Hepatocyte (in vitro differentiated cells): ENCODE measurements at regions not wholly inside any gene's neighbourhood (a gene's known extent, or its start where the extent isn't known, plus 50 kb on each side); places are given as distances from the start of the nearest gene placed in this dataset.
A peak's percentile ranks its signal among the peaks of the same experiment; 100 is the strongest.

ENCODE experiments used
- DNase-seq: peaks from one replicate; pipeline ENCODE4 v3.0.0-alpha.2; 2016; ENCODE audit warnings: low spot score
- H2AFZ ChIP-seq: fragments of 200-600 bp; sonication (generic); 2 replicates; pipeline ENCODE4 v1.6.0; 2016; ENCODE audit warnings: antibody characterized with exemption, mild to moderate bottlenecking
- H3K27ac ChIP-seq: fragments of 200-600 bp; sonication (generic); 2 replicates; pipeline ENCODE4 v1.5.1; 2016; ENCODE audit warnings: mild to moderate bottlenecking
- H3K27me3 ChIP-seq: fragments of 200-600 bp; sonication (generic); 2 replicates; pipeline ENCODE4 v1.6.1; 2016
- H3K36me3 ChIP-seq: fragments of 200-600 bp; sonication (generic); replicated peaks from 2 replicates; pipeline ENCODE4 v1.5.1; 2016; ENCODE audit warnings: low read depth; ENCODE audit not compliant: insufficient read depth
- H3K4me1 ChIP-seq: fragments of 200-600 bp; sonication (generic); 2 replicates; pipeline ENCODE4 v1.5.1; 2016; ENCODE audit warnings: mild to moderate bottlenecking, moderate library complexity; ENCODE audit not compliant: insufficient read depth
- H3K4me2 ChIP-seq: fragments of 200-600 bp; sonication (generic); 2 replicates; pipeline ENCODE4 v1.6.0; 2016
- H3K4me3 ChIP-seq: fragments of 200-600 bp; sonication (generic); 2 replicates; pipeline ENCODE4 v1.5.1; 2016; ENCODE audit warnings: mild to moderate bottlenecking
- H3K79me2 ChIP-seq: fragments of 200-600 bp; sonication (generic); 2 replicates; pipeline ENCODE4 v1.6.0; 2017; ENCODE audit warnings: mild to moderate bottlenecking
- H3K9me2 ChIP-seq: fragments of 200-600 bp; sonication (generic); replicated peaks from 2 replicates; pipeline ENCODE4 v1.6.0; 2017; ENCODE audit warnings: mild to moderate bottlenecking; ENCODE audit not compliant: insufficient read depth
- H3K9me3 ChIP-seq: fragments of 200-600 bp; sonication (generic); 2 replicates; pipeline ENCODE4 v1.5.1; 2016; ENCODE audit warnings: low read depth, mild to moderate bottlenecking
- H4K20me1 ChIP-seq: fragments of 200-600 bp; sonication (generic); 2 replicates; pipeline ENCODE4 v1.6.0; 2016; ENCODE audit warnings: mild to moderate bottlenecking; ENCODE audit not compliant: insufficient read depth, poor library complexity, severe bottlenecking
- CTCF ChIP-seq: fragments of 200-600 bp; sonication (generic); IDR thresholded peaks from 2 replicates; pipeline ENCODE4 v1.5.1; 2016; ENCODE audit warnings: antibody characterized with exemption, mild to moderate bottlenecking; ENCODE audit not compliant: poor library complexity
- EZH2 ChIP-seq: fragments of 200-600 bp; sonication (generic); IDR thresholded peaks from 2 replicates; pipeline ENCODE4 v1.6.1; 2016; ENCODE audit warnings: antibody characterized with exemption, mild to moderate bottlenecking, borderline replicate concordance
- EZH2phosphoT487 ChIP-seq: fragments of 200-600 bp; sonication (generic); IDR thresholded peaks from one replicate; pipeline ENCODE4 v1.6.1; 2018; ENCODE audit warnings: antibody characterized with exemption, mild to moderate bottlenecking, low read depth, moderate library complexity; ENCODE audit not compliant: unreplicated experiment, severe bottlenecking
- WGBS: methylation state at CpG from one replicate; pipeline ENCODE4 v1.1.6; 2016; ENCODE audit warnings: low lambda C conversion rate; ENCODE audit errors: missing lambda C conversion rate; 5-methylcytosine and 5-hydroxymethylcytosine counted together

GRCh38 chr4:181959121-181959520 is 284.1 kb upstream of the TENM3 start:
- H2AFZ ChIP-seq: peak overlapping the region; percentile 18
- WGBS: 56% methylated on average over 3 of the region's 3 CpGs

GRCh38 chr4:181960384-181960783 is 282.8 kb upstream of the TENM3 start:
- no peaks in the 10 kb centered on the region for H3K9me3 ChIP-seq
- H3K4me2 ChIP-seq: no peak overlapping the region
- no peak for TF ChIP-seq CTCF
- no peak for TF ChIP-seq EZH2phosphoT487
- H3K27me3 ChIP-seq: no peaks in the 10 kb centered on the region
- H3K9me2 ChIP-seq: no peaks in the 10 kb centered on the region
- no peak overlapping the region for H2AFZ ChIP-seq
- no peaks in the 10 kb centered on the region for H4K20me1 ChIP-seq
- WGBS: 83% methylated on average over 3 of the region's 3 CpGs
- H3K4me3 ChIP-seq: no peak overlapping the region
- H3K4me1 ChIP-seq: peaks cover 5% of the 10 kb centered on the region
- no peaks in the 10 kb centered on the region for H3K79me2 ChIP-seq
- DNase-seq: no peak
- no peak overlapping the region for H3K27ac ChIP-seq
- no peaks in the 10 kb centered on the region for H3K36me3 ChIP-seq

More at GRCh38 chr4:181959121-181959520, 284.1 kb upstream of the TENM3 start:
- no peaks in the 10 kb centered on the region for H4K20me1 ChIP-seq
- H3K9me3 ChIP-seq: no peaks in the 10 kb centered on the region
- no peak overlapping the region for H3K4me3 ChIP-seq
- peaks cover 5% of the 10 kb centered on the region for H3K4me1 ChIP-seq
- H3K27ac ChIP-seq: no peak overlapping the region
- H3K9me2 ChIP-seq: no peaks in the 10 kb centered on the region
- no peaks in the 10 kb centered on the region for H3K27me3 ChIP-seq
- H3K36me3 ChIP-seq: no peaks in the 10 kb centered on the region
- no peaks in the 10 kb centered on the region for H3K79me2 ChIP-seq
- DNase-seq: no peak
- TF ChIP-seq EZH2phosphoT487: no peak
- TF ChIP-seq EZH2: no peak
- TF ChIP-seq CTCF: no peak
- H3K4me2 ChIP-seq: no peak overlapping the region

GRCh38 chr4:181962321-181962720 is 280.9 kb upstream of the TENM3 start:
- WGBS: 72% methylated on average over 4 of the region's 4 CpGs
- Histone ChIP-seq H3K4me1 (peaks cover 5% of the 10 kb centered on the region), H3K9me3 (no peaks in the 10 kb centered on the region), H3K4me2 (no peak overlapping the region), H2AFZ (no peak overlapping the region), H3K27me3 (no peaks in the 10 kb centered on the region), H3K79me2 (no peaks in the 10 kb centered on the region), H3K27ac (no peak overlapping the region), H3K9me2 (no peaks in the 10 kb centered on the region), H3K36me3 (no peaks in the 10 kb centered on the region), H4K20me1 (no peaks in the 10 kb centered on the region), H3K4me3 (no peak overlapping the region)
- TF ChIP-seq EZH2 (no peak), CTCF (no peak), EZH2phosphoT487 (no peak)
- no peak for DNase-seq

GRCh38 chr4:181964731-181965130 is 278.5 kb upstream of the TENM3 start:
- Histone ChIP-seq H3K4me3 (no peak overlapping the region), H3K27me3 (no peaks in the 10 kb centered on the region), H3K27ac (no peak overlapping the region), H3K36me3 (no peaks in the 10 kb centered on the region), H3K79me2 (no peaks in the 10 kb centered on the region), H3K9me2 (no peaks in the 10 kb centered on the region), H3K4me1 (peaks cover 5% of the 10 kb centered on the region), H4K20me1 (no peaks in the 10 kb centered on the region), H2AFZ (no peak overlapping the region), H3K4me2 (no peak overlapping the region), H3K9me3 (no peaks in the 10 kb centered on the region)
- 71% methylated on average over 8 of the region's 8 CpGs for WGBS
- DNase-seq: no peak
- TF ChIP-seq EZH2: no peak
- no peak for TF ChIP-seq CTCF
- TF ChIP-seq EZH2phosphoT487: no peak
